ENCODE measurements at regions not wholly inside any gene's neighbourhood (a gene's known extent, or its start where the extent isn't known, plus 50 kb on each side); places are given as distances from the start of the nearest gene placed in this dataset.

GRCh38 chr15:81853150-81853748, 192.6 kb downstream of the MEX3B start:
- Histone ChIP-seq H3K27me3 (peaks cover 0 to 5% (median 0%) of the 10 kb centered on the region in 7 donors), H3K4me1 (no peaks in the 10 kb centered on the region), H3K36me3 (no peaks in the 10 kb centered on the region), H3K9me3 (no peaks in the 10 kb centered on the region), H3K4me3 (no peak overlapping the region), H3K27ac (no peak overlapping the region)
- TF ChIP-seq CTCF (IDR thresholded peaks at IDR 0.05) = no peak
- intact Hi-C loops (cut with DNase I) = no loop called here
- DNase-seq (no peak), ATAC-seq (no peak)
- 79 to 84% methylated on average over 3 of the region's 3 CpGs for WGBS, 2 donors

- no peak for DNase-seq
- 58 to 68% methylated on average over 5 of the region's 5 CpGs for WGBS, 2 donors
- intact Hi-C loops (cut with DNase I) = no loop called here
Measured at GRCh38 chr15:81852411-81853149, 193.2 kb downstream of the MEX3B start.

GRCh38 chr15:81851757-81852156, 194.1 kb downstream of the MEX3B start:
- H3K4me3 ChIP-seq = no peak overlapping the region
- intact Hi-C loops (cut with DNase I) = no loop called here
- H3K4me1 ChIP-seq = no peaks in the 10 kb centered on the region
- H3K27ac ChIP-seq = no peak overlapping the region
- no peak for ATAC-seq
- DNase-seq = no peak
- H3K9me3 ChIP-seq = no peaks in the 10 kb centered on the region
- H3K27me3 ChIP-seq = peaks cover 0 to 5% (median 0%) of the 10 kb centered on the region in 7 donors
- WGBS, 2 donors = 66 to 68% methylated on average over 7 of the region's 7 CpGs
- no peaks in the 10 kb centered on the region for H3K36me3 ChIP-seq
- TF ChIP-seq CTCF (IDR thresholded peaks at IDR 0.05) = no peak

More at GRCh38 chr15:81852411-81853149, 193.2 kb downstream of the MEX3B start:
- TF ChIP-seq CTCF (IDR thresholded peaks at IDR 0.05) = no peak
- Histone ChIP-seq H3K4me3 (no peak overlapping the region), H3K27ac (no peak overlapping the region), H3K4me1 (no peaks in the 10 kb centered on the region), H3K27me3 (peaks cover 0 to 5% (median 0%) of the 10 kb centered on the region in 7 donors), H3K9me3 (no peaks in the 10 kb centered on the region), H3K36me3 (no peaks in the 10 kb centered on the region)
- ATAC-seq = peak in 1 of 8 donors; percentile 11

GRCh38 chr15:81851325-81851724, 194.5 kb downstream of the MEX3B start:
- Histone ChIP-seq H3K4me3 (no peak overlapping the region), H3K27me3 (peaks cover 0 to 5% (median 0%) of the 10 kb centered on the region in 7 donors), H3K27ac (no peak overlapping the region), H3K9me3 (no peaks in the 10 kb centered on the region), H3K4me1 (no peaks in the 10 kb centered on the region), H3K36me3 (no peaks in the 10 kb centered on the region)
- no peak for TF ChIP-seq CTCF (IDR thresholded peaks at IDR 0.05)
- ATAC-seq (no peak), DNase-seq (no peak)
- intact Hi-C loops (cut with DNase I) = no loop called here
- 82 to 84% methylated on average over 10 of the region's 10 CpGs for WGBS, 2 donors
